Nephron progenitor cell (in vitro differentiated cells): ENCODE measurements at regions not wholly inside any gene's neighbourhood (a gene's known extent, or its start where the extent isn't known, plus 50 kb on each side); places are given as distances from the start of the nearest gene placed in this dataset.

Experiments
- DNase-seq: peaks from one replicate; pipeline ENCODE4 v3.0.0; 2021
- H3K27ac Mint-ChIP-seq: 2 replicates; pipeline ENCODE4 v1.8.0; 2021; ENCODE audit warnings: mild to moderate bottlenecking, moderate library complexity, mixed read lengths
- H3K27me3 Mint-ChIP-seq: 2 replicates; pipeline ENCODE4 v1.8.0; 2021; ENCODE audit warnings: mild to moderate bottlenecking, low read depth, mixed read lengths; ENCODE audit not compliant: poor library complexity
- H3K36me3 Mint-ChIP-seq: 2 replicates; pipeline ENCODE4 v1.8.0; 2021; ENCODE audit warnings: low read depth, mixed read lengths
- H3K4me1 Mint-ChIP-seq: 2 replicates; pipeline ENCODE4 v1.8.0; 2021; ENCODE audit warnings: mixed read lengths
- H3K4me3 Mint-ChIP-seq: 2 replicates; pipeline ENCODE4 v1.8.0; 2021; ENCODE audit warnings: mild to moderate bottlenecking, moderate library complexity, mixed read lengths
- H3K9me3 Mint-ChIP-seq: 2 replicates; pipeline ENCODE4 v1.8.0; 2021; ENCODE audit warnings: mild to moderate bottlenecking, moderate library complexity, mixed read lengths
- CTCF ChIP-seq: fragments of 200-600 bp; sonication (generic); IDR thresholded peaks from 2 replicates; pipeline ENCODE4 v1.5.0; 2021; ENCODE audit warnings: antibody characterized with exemption

- TF ChIP-seq CTCF = no peak
- Mint-ChIP-seq H3K9me3 (peaks cover 3% of the 10 kb centered on the region), H3K4me1 (no peaks in the 10 kb centered on the region), H3K36me3 (no peaks in the 10 kb centered on the region), H3K4me3 (no peak overlapping the region), H3K27me3 (peaks cover 6% of the 10 kb centered on the region), H3K27ac (no peak overlapping the region)
- DNase-seq = no peak
These were observed 434.5 kb downstream of the MFSD1 start for GRCh38 chr3:159236321-159236720.

- Mint-ChIP-seq H3K4me1 (no peaks in the 10 kb centered on the region), H3K27me3 (peaks cover 6% of the 10 kb centered on the region), H3K36me3 (no peaks in the 10 kb centered on the region), H3K27ac (no peak overlapping the region), H3K9me3 (peaks cover 3% of the 10 kb centered on the region), H3K4me3 (no peak overlapping the region)
- TF ChIP-seq CTCF = no peak
- DNase-seq = no peak
These were observed 435.4 kb downstream of the MFSD1 start for GRCh38 chr3:159237226-159237625.

GRCh38 chr3:159238646-159239045, 436.8 kb downstream of the MFSD1 start:
- no peak for DNase-seq
- Mint-ChIP-seq H3K4me3 (no peak overlapping the region), H3K27me3 (peaks cover 6% of the 10 kb centered on the region), H3K9me3 (no peaks in the 10 kb centered on the region), H3K27ac (no peak overlapping the region), H3K4me1 (no peaks in the 10 kb centered on the region), H3K36me3 (no peaks in the 10 kb centered on the region)
- TF ChIP-seq CTCF = no peak

GRCh38 chr3:159239059-159239458, 437.2 kb downstream of the MFSD1 start:
- Mint-ChIP-seq H3K4me3 (no peak overlapping the region), H3K36me3 (no peaks in the 10 kb centered on the region), H3K27ac (no peak overlapping the region), H3K4me1 (no peaks in the 10 kb centered on the region), H3K9me3 (no peaks in the 10 kb centered on the region), H3K27me3 (peaks cover 6% of the 10 kb centered on the region)
- TF ChIP-seq CTCF = no peak
- no peak for DNase-seq

- H3K27ac Mint-ChIP-seq = no peak overlapping the region
- DNase-seq = no peak
- no peaks in the 10 kb centered on the region for H3K9me3 Mint-ChIP-seq
- H3K27me3 Mint-ChIP-seq = peaks cover 8% of the 10 kb centered on the region
- no peak for TF ChIP-seq CTCF
- H3K4me1 Mint-ChIP-seq = no peaks in the 10 kb centered on the region
- no peak overlapping the region for H3K4me3 Mint-ChIP-seq
- no peaks in the 10 kb centered on the region for H3K36me3 Mint-ChIP-seq
These were observed 443.1 kb downstream of the MFSD1 start for GRCh38 chr3:159244933-159245332.

- H3K4me3 Mint-ChIP-seq = no peak overlapping the region
- no peaks in the 10 kb centered on the region for H3K9me3 Mint-ChIP-seq
- no peaks in the 10 kb centered on the region for H3K36me3 Mint-ChIP-seq
- H3K27ac Mint-ChIP-seq = no peak overlapping the region
- H3K4me1 Mint-ChIP-seq = no peaks in the 10 kb centered on the region
- H3K27me3 Mint-ChIP-seq = peaks cover 10% of the 10 kb centered on the region
- DNase-seq = no peak
- no peak for TF ChIP-seq CTCF
These were observed 444.0 kb downstream of the MFSD1 start for GRCh38 chr3:159245871-159246270.
